ENCODE measurements at regions not wholly inside any gene's neighbourhood (a gene's known extent, or its start where the extent isn't known, plus 50 kb on each side); places are given as distances from the start of the nearest gene placed in this dataset.
"Not testable (repeated sequence)": the region's sequence is repeated elsewhere in the genome, so short reads cannot be mapped to it uniquely, and the experiment has no call there.

GRCh38 chr12:73589220-73589619, 948.4 kb upstream of the ATXN7L3B start:
- no peak for DNase-seq

- DNase-seq, result no peak
These were observed 939.0 kb upstream of the ATXN7L3B start for GRCh38 chr12:73598626-73599025.

- DNase-seq, result no peak
These were observed 938.4 kb upstream of the ATXN7L3B start for GRCh38 chr12:73599268-73599667.

GRCh38 chr12:73605925-73606324, 931.7 kb upstream of the ATXN7L3B start:
- not testable (repeated sequence) for DNase-seq

- DNase-seq, result no peak
These were observed 925.1 kb upstream of the ATXN7L3B start for GRCh38 chr12:73612551-73612950.

- no peak for DNase-seq
These were observed 914.2 kb upstream of the ATXN7L3B start for GRCh38 chr12:73623421-73623820.

- no peak for DNase-seq
These were observed 912.4 kb upstream of the ATXN7L3B start for GRCh38 chr12:73625226-73625625.

GRCh38 chr12:73629171-73629570, 908.5 kb upstream of the ATXN7L3B start:
- no peak for DNase-seq

GRCh38 chr12:73629893-73630831, 907.5 kb upstream of the ATXN7L3B start:
- DNase-seq, result no peak

- DNase-seq, result no peak
These were observed 905.4 kb upstream of the ATXN7L3B start for GRCh38 chr12:73632191-73632590.

GRCh38 chr12:73632661-73633060, 905.0 kb upstream of the ATXN7L3B start:
- no peak for DNase-seq

GRCh38 chr12:73639397-73639796, 898.2 kb upstream of the ATXN7L3B start:
- not testable (repeated sequence) for DNase-seq

GRCh38 chr12:73656375-73656774, 881.3 kb upstream of the ATXN7L3B start:
- DNase-seq, result no peak

GRCh38 chr12:73659802-73660201, 877.8 kb upstream of the ATXN7L3B start:
- no peak for DNase-seq

GRCh38 chr12:73665193-73665592, 872.4 kb upstream of the ATXN7L3B start:
- no peak for DNase-seq

- not testable (repeated sequence) for DNase-seq
These were observed 866.1 kb upstream of the ATXN7L3B start for GRCh38 chr12:73671550-73671949.

- no peak for DNase-seq
These were observed 859.9 kb upstream of the ATXN7L3B start for GRCh38 chr12:73677520-73678291.

- no peak for DNase-seq
These were observed 859.3 kb upstream of the ATXN7L3B start for GRCh38 chr12:73678335-73678734.

- no peak for DNase-seq
These were observed 838.3 kb upstream of the ATXN7L3B start for GRCh38 chr12:73699318-73699717.

- no peak for DNase-seq
These were observed 823.0 kb upstream of the ATXN7L3B start for GRCh38 chr12:73714655-73715054.

- not testable (repeated sequence) for DNase-seq
These were observed 821.5 kb upstream of the ATXN7L3B start for GRCh38 chr12:73716143-73716542.

GRCh38 chr12:73719223-73719622, 818.4 kb upstream of the ATXN7L3B start:
- DNase-seq, result no peak

GRCh38 chr12:73726881-73727280, 810.8 kb upstream of the ATXN7L3B start:
- DNase-seq, result no peak

GRCh38 chr12:73731658-73732057, 806.0 kb upstream of the ATXN7L3B start:
- DNase-seq, result no peak
